ENCODE measurements at regions not wholly inside any gene's neighbourhood (a gene's known extent, or its start where the extent isn't known, plus 50 kb on each side); places are given as distances from the start of the nearest gene placed in this dataset.

- TF ChIP-seq SPI1 (IDR thresholded peaks at IDR 0.05; ENCODE audit: low read depth, low read length) (no peak), POLR2A (IDR thresholded peaks at IDR 0.05; ENCODE audit: low read depth, low read length) (no peak), POLR2AphosphoS5 (IDR thresholded peaks at IDR 0.05; ENCODE audit: low read depth, low read length) (no peak), TAF1 (IDR thresholded peaks at IDR 0.05; ENCODE audit: low read depth, low read length) (no peak)
Measured at GRCh38 chr19:30783936-30784335, 411.8 kb downstream of the ZNF536 start.
